GM21381 (cell line): ENCODE measurements at regions not wholly inside any gene's neighbourhood (a gene's known extent, or its start where the extent isn't known, plus 50 kb on each side); places are given as distances from the start of the nearest gene placed in this dataset.

ENCODE experiments used
- ATAC-seq: cut with Tn5 transposase; IDR thresholded peaks from one replicate; pipeline ENCODE4 v1.9.1; 2021; ENCODE audit warnings: mild to moderate bottlenecking, moderate library complexity; ENCODE audit not compliant: unreplicated experiment

DNA sequence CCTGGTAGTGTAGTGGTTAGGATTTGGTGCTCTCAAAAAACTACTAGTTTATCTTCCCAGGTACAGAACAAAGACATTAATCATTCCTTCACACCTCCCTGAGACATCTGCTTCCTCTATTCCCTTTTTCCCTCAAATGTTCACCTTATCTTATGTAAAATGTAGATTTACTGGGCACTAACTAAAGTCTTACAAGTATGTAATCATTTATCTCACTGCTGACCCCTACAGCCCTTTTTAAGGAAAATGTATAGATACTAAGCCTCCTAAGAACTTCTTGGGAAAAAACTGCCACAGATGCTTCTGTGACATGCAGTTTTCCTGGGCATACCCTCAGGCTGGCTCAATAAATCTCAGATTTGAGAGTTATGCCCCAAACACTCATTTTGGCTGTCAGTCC lies 50.8 kb upstream of the NEK7 start:
- no peak for ATAC-seq
